WTC11 (cell line): ENCODE measurements at regions not wholly inside any gene's neighbourhood (a gene's known extent, or its start where the extent isn't known, plus 50 kb on each side); places are given as distances from the start of the nearest gene placed in this dataset.
A peak's percentile ranks its signal among the peaks of the same experiment; 100 is the strongest.

Source experiments
- ATAC-seq: fragments of 200-7000 bp; cut with Tn5 transposase; 2 replicates; pipeline ENCODE4 v1.10.0; 2021; ENCODE audit warnings: mild to moderate bottlenecking, moderate library complexity
- CTCF ChIA-PET: fragments of 300-600 bp; sonication (Branson Sonifier 250); formaldehyde crosslinking; loops from one replicate; lab custom pipeline; 2021; ENCODE audit warnings: antibody characterized with exemption; lab: Charles Lee
- POLR2A ChIA-PET: fragments of 350-600 bp; sonication (Branson Sonifier 250); formaldehyde crosslinking; loops from one replicate; lab custom pipeline; 2021; ENCODE audit warnings: antibody characterized with exemption; lab: Charles Lee
- DNase-seq: peaks from one replicate; pipeline ENCODE4 v3.0.0; 2021; ENCODE audit warnings: low spot score
- H3K27ac Mint-ChIP-seq: 2 replicates; pipeline ENCODE4 v1.8.0; 2021; ENCODE audit warnings: mixed read lengths
- H3K27me3 Mint-ChIP-seq: 2 replicates; pipeline ENCODE4 v1.8.0; 2021; ENCODE audit warnings: low read depth, mild to moderate bottlenecking, moderate library complexity, mixed read lengths
- H3K36me3 Mint-ChIP-seq: 2 replicates; pipeline ENCODE4 v1.8.0; 2021; ENCODE audit warnings: mixed read lengths
- H3K4me1 Mint-ChIP-seq: 2 replicates; pipeline ENCODE4 v1.8.0; 2022; ENCODE audit warnings: mixed read lengths
- H3K4me3 Mint-ChIP-seq: 2 replicates; pipeline ENCODE4 v1.8.0; 2021; ENCODE audit warnings: mild to moderate bottlenecking, moderate library complexity, mixed read lengths
- H3K9me3 Mint-ChIP-seq: 2 replicates; pipeline ENCODE4 v1.8.0; 2021; ENCODE audit warnings: mixed read lengths
- CDX4 ChIP-seq: fragments of 250-450 bp; sonication (Bioruptor Pico); IDR thresholded peaks from 2 replicates; pipeline ENCODE4 v1.9.0; 2021; ENCODE audit warnings: moderate library complexity, mild to moderate bottlenecking, inconsistent platforms, borderline replicate concordance
- CREB1 ChIP-seq: sonication (generic); formaldehyde crosslinking; IDR thresholded peaks from 2 replicates; pipeline ENCODE4 v1.8.0; 2023; ENCODE audit warnings: mild to moderate bottlenecking, missing genetic modification reagents
- ELF4 ChIP-seq: sonication (generic); formaldehyde crosslinking; IDR thresholded peaks from 2 replicates; pipeline ENCODE4 v1.8.1; 2022; ENCODE audit warnings: low read depth, mild to moderate bottlenecking, moderate library complexity, missing genetic modification reagents
- ETV6 ChIP-seq: sonication (generic); formaldehyde crosslinking; IDR thresholded peaks from 2 replicates; pipeline ENCODE4 v1.8.1; 2022; ENCODE audit warnings: mild to moderate bottlenecking, missing genetic modification reagents
- FOXP1 ChIP-seq: sonication (generic); formaldehyde crosslinking; IDR thresholded peaks from 2 replicates; pipeline ENCODE4 v1.8.0; 2022; ENCODE audit warnings: missing genetic modification reagents, mild to moderate bottlenecking, moderate library complexity, borderline replicate concordance
- IRF2 ChIP-seq: sonication (generic); formaldehyde crosslinking; IDR thresholded peaks from 2 replicates; pipeline ENCODE4 v1.8.0; 2022; ENCODE audit warnings: low read depth, missing genetic modification reagents, borderline replicate concordance
- JAZF1 ChIP-seq: fragments of 250-450 bp; sonication (Bioruptor Pico); IDR thresholded peaks from 2 replicates; pipeline ENCODE4 v1.9.0; 2021; ENCODE audit warnings: moderate library complexity, mild to moderate bottlenecking, inconsistent platforms
- JUN ChIP-seq: sonication (generic); formaldehyde crosslinking; IDR thresholded peaks from 2 replicates; pipeline ENCODE4 v1.8.0; 2023; ENCODE audit warnings: mild to moderate bottlenecking, missing genetic modification reagents
- MAX ChIP-seq: sonication (generic); formaldehyde crosslinking; IDR thresholded peaks from 2 replicates; pipeline ENCODE4 v1.8.0; 2022; ENCODE audit warnings: mild to moderate bottlenecking, missing genetic modification reagents
- MLX ChIP-seq: sonication (generic); formaldehyde crosslinking; IDR thresholded peaks from 2 replicates; pipeline ENCODE4 v1.8.1; 2023; ENCODE audit warnings: mild to moderate bottlenecking, missing genetic modification reagents, moderate library complexity
- NFATC4 ChIP-seq: fragments of 250-450 bp; sonication (Bioruptor Pico); IDR thresholded peaks from 2 replicates; pipeline ENCODE4 v1.9.0; 2021; ENCODE audit warnings: mild to moderate bottlenecking
- NFYB ChIP-seq: sonication (generic); formaldehyde crosslinking; conservative IDR thresholded peaks from 2 replicates; pipeline ENCODE4 v1.8.0; 2022; ENCODE audit warnings: low read depth, missing genetic modification reagents
- NR2C2 ChIP-seq: sonication (generic); formaldehyde crosslinking; IDR thresholded peaks from 2 replicates; pipeline ENCODE4 v1.8.0; 2022; ENCODE audit warnings: mild to moderate bottlenecking, missing genetic modification reagents
- ZNF121 ChIP-seq: sonication (generic); formaldehyde crosslinking; IDR thresholded peaks from 2 replicates; pipeline ENCODE4 v1.8.0; 2023; ENCODE audit warnings: missing genetic modification reagents
- ZNF219 ChIP-seq: sonication (generic); formaldehyde crosslinking; IDR thresholded peaks from 2 replicates; pipeline ENCODE4 v1.8.0; 2023; ENCODE audit warnings: missing genetic modification reagents, mild to moderate bottlenecking, borderline replicate concordance
- ZNF232 ChIP-seq: sonication (generic); formaldehyde crosslinking; IDR thresholded peaks from 2 replicates; pipeline ENCODE4 v1.8.0; 2022; ENCODE audit warnings: mild to moderate bottlenecking, missing genetic modification reagents
- ZNF396 ChIP-seq: fragments of 250-450 bp; sonication (Bioruptor Pico); IDR thresholded peaks from 2 replicates; pipeline ENCODE4 v1.8.0; 2021; ENCODE audit warnings: mild to moderate bottlenecking, moderate library complexity, borderline replicate concordance
- TF ChIP-seq, protein P1 (sequence below): sonication (generic); formaldehyde crosslinking; IDR thresholded peaks from 2 replicates; pipeline ENCODE4 v1.8.1; 2023; ENCODE audit warnings: mild to moderate bottlenecking, moderate library complexity, missing genetic modification reagents
- TF ChIP-seq, protein P2 (sequence below): sonication (generic); formaldehyde crosslinking; IDR thresholded peaks from 2 replicates; pipeline ENCODE4 v1.8.0; 2023; ENCODE audit warnings: missing genetic modification reagents
- TF ChIP-seq, protein P3 (sequence below): sonication (generic); formaldehyde crosslinking; IDR thresholded peaks from 2 replicates; pipeline ENCODE4 v1.8.1; 2023; ENCODE audit warnings: mild to moderate bottlenecking, missing genetic modification reagents, moderate library complexity
- TF ChIP-seq, protein P4 (sequence below): sonication (generic); formaldehyde crosslinking; IDR thresholded peaks from 2 replicates; pipeline ENCODE4 v1.8.0; 2022; ENCODE audit warnings: mild to moderate bottlenecking, missing genetic modification reagents

DNA sequence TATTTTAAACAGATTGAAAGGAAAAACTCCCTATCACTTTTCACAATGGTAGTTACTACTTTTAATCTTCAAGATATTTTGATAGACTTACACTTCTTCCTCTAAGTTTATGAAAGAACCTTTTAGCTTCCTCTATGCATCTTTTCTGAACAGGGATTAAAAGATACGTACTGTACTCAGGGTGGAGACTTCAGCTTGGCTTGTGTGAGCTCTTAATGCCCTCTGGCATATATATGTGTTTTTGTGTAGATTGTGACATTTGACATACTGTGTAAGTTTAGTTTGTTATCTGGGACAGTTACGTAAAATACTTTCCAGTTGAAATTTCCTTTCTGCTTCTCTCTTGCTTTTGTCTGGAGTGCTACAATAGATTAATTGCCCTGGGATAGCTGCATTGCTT is 109.3 kb upstream of the NUDT6 start:
- no peak for ATAC-seq
- Mint-ChIP-seq H3K9me3 (no peaks in the 10 kb centered on the region), H3K27me3 (no peaks in the 10 kb centered on the region), H3K4me3 (no peak overlapping the region), H3K27ac (peak overlapping the region; percentile 10; the same call in 1 of the 2 replicates), H3K36me3 (peaks cover 5% of the 10 kb centered on the region), H3K4me1 (peaks cover 17% of the 10 kb centered on the region)
- CTCF ChIA-PET: no interaction called here
- DNase-seq: no peak
- TF ChIP-seq, protein P1, sequence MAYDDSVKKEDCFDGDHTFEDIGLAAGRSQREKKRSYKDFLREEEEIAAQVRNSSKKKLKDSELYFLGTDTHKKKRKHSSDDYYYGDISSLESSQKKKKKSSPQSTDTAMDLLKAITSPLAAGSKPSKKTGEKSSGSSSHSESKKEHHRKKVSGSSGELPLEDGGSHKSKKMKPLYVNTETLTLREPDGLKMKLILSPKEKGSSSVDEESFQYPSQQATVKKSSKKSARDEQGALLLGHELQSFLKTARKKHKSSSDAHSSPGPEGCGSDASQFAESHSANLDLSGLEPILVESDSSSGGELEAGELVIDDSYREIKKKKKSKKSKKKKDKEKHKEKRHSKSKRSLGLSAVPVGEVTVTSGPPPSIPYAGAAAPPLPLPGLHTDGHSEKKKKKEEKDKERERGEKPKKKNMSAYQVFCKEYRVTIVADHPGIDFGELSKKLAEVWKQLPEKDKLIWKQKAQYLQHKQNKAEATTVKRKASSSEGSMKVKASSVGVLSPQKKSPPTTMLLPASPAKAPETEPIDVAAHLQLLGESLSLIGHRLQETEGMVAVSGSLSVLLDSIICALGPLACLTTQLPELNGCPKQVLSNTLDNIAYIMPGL (CRISPR knock-in tag): no peak
- POLR2A ChIA-PET: no interaction called here

- no peak for TF ChIP-seq IRF2 (CRISPR knock-in tag)
- TF ChIP-seq, protein P2, sequence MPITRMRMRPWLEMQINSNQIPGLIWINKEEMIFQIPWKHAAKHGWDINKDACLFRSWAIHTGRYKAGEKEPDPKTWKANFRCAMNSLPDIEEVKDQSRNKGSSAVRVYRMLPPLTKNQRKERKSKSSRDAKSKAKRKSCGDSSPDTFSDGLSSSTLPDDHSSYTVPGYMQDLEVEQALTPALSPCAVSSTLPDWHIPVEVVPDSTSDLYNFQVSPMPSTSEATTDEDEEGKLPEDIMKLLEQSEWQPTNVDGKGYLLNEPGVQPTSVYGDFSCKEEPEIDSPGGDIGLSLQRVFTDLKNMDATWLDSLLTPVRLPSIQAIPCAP (CRISPR knock-in tag): no peak
- no peak for TF ChIP-seq MAX (CRISPR knock-in tag)
- TF ChIP-seq CREB1 (CRISPR knock-in tag): no peak
- TF ChIP-seq MLX (CRISPR knock-in tag): no peak
- TF ChIP-seq CDX4: no peak
- no peak for TF ChIP-seq ZNF219 (CRISPR knock-in tag)
- no peak for TF ChIP-seq NR2C2
- TF ChIP-seq ZNF121 (CRISPR knock-in tag): no peak
- TF ChIP-seq ELF4: no peak
- TF ChIP-seq, protein P3, sequence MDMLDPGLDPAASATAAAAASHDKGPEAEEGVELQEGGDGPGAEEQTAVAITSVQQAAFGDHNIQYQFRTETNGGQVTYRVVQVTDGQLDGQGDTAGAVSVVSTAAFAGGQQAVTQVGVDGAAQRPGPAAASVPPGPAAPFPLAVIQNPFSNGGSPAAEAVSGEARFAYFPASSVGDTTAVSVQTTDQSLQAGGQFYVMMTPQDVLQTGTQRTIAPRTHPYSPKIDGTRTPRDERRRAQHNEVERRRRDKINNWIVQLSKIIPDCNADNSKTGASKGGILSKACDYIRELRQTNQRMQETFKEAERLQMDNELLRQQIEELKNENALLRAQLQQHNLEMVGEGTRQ (CRISPR knock-in tag): no peak
- no peak for TF ChIP-seq NFATC4
- TF ChIP-seq ETV6: no peak
- no peak for TF ChIP-seq ZNF232 (CRISPR knock-in tag)
- TF ChIP-seq ZNF396 (CRISPR knock-in tag): no peak
- no peak for TF ChIP-seq JUN
- TF ChIP-seq JAZF1: no peak
- H3K27me3 Mint-ChIP-seq: no peaks in the 10 kb centered on the region
- H3K36me3 Mint-ChIP-seq: no peaks in the 10 kb centered on the region
- ATAC-seq: no peak
- H3K4me3 Mint-ChIP-seq: no peak overlapping the region
- ChIA-PET CTCF (no interaction called here), POLR2A (no interaction called here)
- peaks cover 19% of the 10 kb centered on the region for H3K4me1 Mint-ChIP-seq
- H3K9me3 Mint-ChIP-seq: no peaks in the 10 kb centered on the region
- H3K27ac Mint-ChIP-seq: no peak overlapping the region
- no peak for DNase-seq
These were observed 111.6 kb upstream of the NUDT6 start for GRCh38 chr4:123034023-123034422.

- POLR2A ChIA-PET: no interaction called here
- CTCF ChIA-PET: no interaction called here
- H3K27ac Mint-ChIP-seq: no peak overlapping the region
- H3K27me3 Mint-ChIP-seq: no peaks in the 10 kb centered on the region
- H3K4me3 Mint-ChIP-seq: no peak overlapping the region
- no peak for TF ChIP-seq NR2C2
- no peak for TF ChIP-seq FOXP1 (CRISPR knock-in tag)
- TF ChIP-seq, protein P4, sequence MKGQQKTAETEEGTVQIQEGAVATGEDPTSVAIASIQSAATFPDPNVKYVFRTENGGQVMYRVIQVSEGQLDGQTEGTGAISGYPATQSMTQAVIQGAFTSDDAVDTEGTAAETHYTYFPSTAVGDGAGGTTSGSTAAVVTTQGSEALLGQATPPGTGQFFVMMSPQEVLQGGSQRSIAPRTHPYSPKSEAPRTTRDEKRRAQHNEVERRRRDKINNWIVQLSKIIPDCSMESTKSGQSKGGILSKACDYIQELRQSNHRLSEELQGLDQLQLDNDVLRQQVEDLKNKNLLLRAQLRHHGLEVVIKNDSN (CRISPR knock-in tag): no peak
- TF ChIP-seq NFYB: no peak
- TF ChIP-seq MLX (CRISPR knock-in tag): no peak
- no peaks in the 10 kb centered on the region for H3K9me3 Mint-ChIP-seq
- peaks cover 19% of the 10 kb centered on the region for H3K4me1 Mint-ChIP-seq
- DNase-seq (no peak), ATAC-seq (no peak)
- H3K36me3 Mint-ChIP-seq: no peaks in the 10 kb centered on the region
These were observed 112.8 kb upstream of the NUDT6 start for GRCh38 chr4:123035239-123035638.
